ENCODE measurements at regions not wholly inside any gene's neighbourhood (a gene's known extent, or its start where the extent isn't known, plus 50 kb on each side); places are given as distances from the start of the nearest gene placed in this dataset.

GRCh38 chr21:39108291-39109162 is 74.7 kb downstream of the PSMG1 start:
- POLR2A ChIA-PET, result no interaction called here
- CTCF ChIA-PET, result interaction anchor here (1.7 kb wide), 1 partner anchor 16 kb away, joined by 6 read pairs; no protein-coding TSS in a partner anchor
- TF ChIP-seq, protein P1, sequence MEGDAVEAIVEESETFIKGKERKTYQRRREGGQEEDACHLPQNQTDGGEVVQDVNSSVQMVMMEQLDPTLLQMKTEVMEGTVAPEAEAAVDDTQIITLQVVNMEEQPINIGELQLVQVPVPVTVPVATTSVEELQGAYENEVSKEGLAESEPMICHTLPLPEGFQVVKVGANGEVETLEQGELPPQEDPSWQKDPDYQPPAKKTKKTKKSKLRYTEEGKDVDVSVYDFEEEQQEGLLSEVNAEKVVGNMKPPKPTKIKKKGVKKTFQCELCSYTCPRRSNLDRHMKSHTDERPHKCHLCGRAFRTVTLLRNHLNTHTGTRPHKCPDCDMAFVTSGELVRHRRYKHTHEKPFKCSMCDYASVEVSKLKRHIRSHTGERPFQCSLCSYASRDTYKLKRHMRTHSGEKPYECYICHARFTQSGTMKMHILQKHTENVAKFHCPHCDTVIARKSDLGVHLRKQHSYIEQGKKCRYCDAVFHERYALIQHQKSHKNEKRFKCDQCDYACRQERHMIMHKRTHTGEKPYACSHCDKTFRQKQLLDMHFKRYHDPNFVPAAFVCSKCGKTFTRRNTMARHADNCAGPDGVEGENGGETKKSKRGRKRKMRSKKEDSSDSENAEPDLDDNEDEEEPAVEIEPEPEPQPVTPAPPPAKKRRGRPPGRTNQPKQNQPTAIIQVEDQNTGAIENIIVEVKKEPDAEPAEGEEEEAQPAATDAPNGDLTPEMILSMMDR (IDR thresholded peaks at IDR 0.05; ENCODE audit: insufficient read depth, low read depth, low read length), result no peak
- H3K36me3 ChIP-seq (ENCODE audit: control insufficient read depth, insufficient read depth, low read length), result no peaks in the 10 kb centered on the region
- 0 out of 2 replicates have a peak, but pooled peaks cover 3% of the 10 kb centered on the region for H3K27me3 ChIP-seq (ENCODE audit: control insufficient read depth, insufficient read depth, low read length)
- no peak overlapping the region for H3K4me3 ChIP-seq (ENCODE audit: low read depth, low read length)
- no peak for DNase-seq (ENCODE audit: low read depth)

DNA sequence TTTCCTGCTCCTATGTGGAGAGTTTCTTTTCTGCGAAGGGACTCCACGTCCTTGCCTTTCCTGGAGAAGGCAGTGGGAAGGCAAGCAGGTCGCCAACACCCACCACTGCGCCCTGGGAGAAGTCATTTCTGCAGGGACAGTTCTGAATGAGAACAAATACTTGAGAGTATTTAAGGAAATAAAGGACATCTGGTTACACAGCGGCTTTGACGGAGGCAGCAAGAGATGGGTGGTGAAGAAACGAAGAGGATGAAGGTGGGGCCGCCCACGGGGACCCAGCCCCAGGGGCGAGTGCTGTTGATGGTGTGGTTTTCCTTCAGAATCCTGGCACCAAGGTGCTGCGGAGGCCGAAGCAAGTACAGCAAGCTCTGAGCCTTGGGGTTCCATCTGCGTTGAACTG is 75.5 kb downstream of the PSMG1 start:
- TF ChIP-seq, protein P1 (IDR thresholded peaks at IDR 0.05; ENCODE audit: insufficient read depth, low read depth, low read length), result no peak
- Histone ChIP-seq H3K27me3 (ENCODE audit: control insufficient read depth, insufficient read depth, low read length) (0 out of 2 replicates have a peak, but pooled peaks cover 3% of the 10 kb centered on the region), H3K36me3 (ENCODE audit: control insufficient read depth, insufficient read depth, low read length) (no peaks in the 10 kb centered on the region), H3K4me3 (ENCODE audit: low read depth, low read length) (no peak overlapping the region)
- no peak for DNase-seq (ENCODE audit: low read depth)
- ChIA-PET CTCF (no interaction called here), POLR2A (no interaction called here)

- TF ChIP-seq, protein P1 (IDR thresholded peaks at IDR 0.05; ENCODE audit: insufficient read depth, low read depth, low read length), result no peak
- Histone ChIP-seq H3K36me3 (ENCODE audit: control insufficient read depth, insufficient read depth, low read length) (no peaks in the 10 kb centered on the region), H3K27me3 (ENCODE audit: control insufficient read depth, insufficient read depth, low read length) (0 out of 2 replicates have a peak, but pooled peaks cover 3% of the 10 kb centered on the region), H3K4me3 (ENCODE audit: low read depth, low read length) (no peak overlapping the region)
- ChIA-PET CTCF (interaction anchor here (0.6 kb wide), 1 partner anchor 19 kb away, joined by 3 read pairs; no protein-coding TSS in a partner anchor), POLR2A (no interaction called here)
- no peak for DNase-seq (ENCODE audit: low read depth)
Measured at GRCh38 chr21:39106881-39107462, 76.3 kb downstream of the PSMG1 start.

DNA sequence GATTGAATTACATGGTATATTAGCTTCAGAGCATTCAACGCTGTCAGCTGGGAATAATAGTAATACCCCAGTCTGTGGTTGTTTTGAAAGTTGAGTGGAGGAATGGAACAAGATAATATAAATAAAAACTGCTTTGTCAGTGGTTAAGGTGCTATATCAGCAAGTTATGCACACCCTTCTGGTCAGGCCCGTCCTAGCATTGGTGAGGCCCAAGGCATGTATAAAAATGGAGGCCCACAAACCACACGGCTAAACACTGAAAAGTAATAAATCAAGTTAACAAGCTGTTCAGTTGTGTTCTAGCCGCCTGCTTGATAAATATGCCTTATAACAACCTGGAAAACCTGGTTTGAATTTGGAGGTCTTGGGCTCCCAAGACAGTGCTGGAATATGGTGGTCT is 77.4 kb downstream of the PSMG1 start:
- 0 out of 2 replicates have a peak, but pooled peaks cover 3% of the 10 kb centered on the region for H3K27me3 ChIP-seq (ENCODE audit: control insufficient read depth, insufficient read depth, low read length)
- H3K36me3 ChIP-seq (ENCODE audit: control insufficient read depth, insufficient read depth, low read length), result no peaks in the 10 kb centered on the region
- TF ChIP-seq, protein P1 (IDR thresholded peaks at IDR 0.05; ENCODE audit: insufficient read depth, low read depth, low read length), result no peak
- no peak overlapping the region for H3K4me3 ChIP-seq (ENCODE audit: low read depth, low read length)
- DNase-seq (ENCODE audit: low read depth), result no peak
- POLR2A ChIA-PET, result no interaction called here
- CTCF ChIA-PET, result interaction anchor here (1.0 to 3.3 kb wide), 3 partner anchors 9 to 24 kb away, joined by 3 to 17 read pairs (median 4); no protein-coding TSS in a partner anchor

- ChIA-PET CTCF (interaction anchor here (1.2 to 3.3 kb wide), 3 partner anchors 10 to 297 kb away, joined by 4 to 17 read pairs (median 5); no protein-coding TSS in a partner anchor), POLR2A (no interaction called here)
- 0 out of 2 replicates have a peak, but pooled peaks cover 3% of the 10 kb centered on the region for H3K27me3 ChIP-seq (ENCODE audit: control insufficient read depth, insufficient read depth, low read length)
- TF ChIP-seq, protein P1 (IDR thresholded peaks at IDR 0.05; ENCODE audit: insufficient read depth, low read depth, low read length), result no peak
- DNase-seq (ENCODE audit: low read depth), result no peak
- H3K4me3 ChIP-seq (ENCODE audit: low read depth, low read length), result no peak overlapping the region
- no peaks in the 10 kb centered on the region for H3K36me3 ChIP-seq (ENCODE audit: control insufficient read depth, insufficient read depth, low read length)
Measured at GRCh38 chr21:39105341-39105765, 77.9 kb downstream of the PSMG1 start.
